LNCaP clone FGC (cell line): ENCODE measurements at regions not wholly inside any gene's neighbourhood (a gene's known extent, or its start where the extent isn't known, plus 50 kb on each side); places are given as distances from the start of the nearest gene placed in this dataset.
"Not testable (repeated sequence)": the region's sequence is repeated elsewhere in the genome, so short reads cannot be mapped to it uniquely, and the experiment has no call there.

ENCODE experiments used
- DNase-seq: peaks from one replicate; pipeline ENCODE4 v3.0.0-alpha.2; 2011; ENCODE audit warnings: low read depth
- H3K4me3 ChIP-seq: 2 replicates; pipeline ENCODE4 v1.5.1; 2011; ENCODE audit warnings: mild to moderate bottlenecking, low read depth, low read length, control low read depth
- TF ChIP-seq, protein P1 (sequence below): IDR thresholded peaks from 2 replicates; pipeline ENCODE4 v1.5.1; 2012; ENCODE audit warnings: mild to moderate bottlenecking; ENCODE audit not compliant: control insufficient read depth, insufficient read depth; ENCODE audit errors: extremely low read depth

DNA sequence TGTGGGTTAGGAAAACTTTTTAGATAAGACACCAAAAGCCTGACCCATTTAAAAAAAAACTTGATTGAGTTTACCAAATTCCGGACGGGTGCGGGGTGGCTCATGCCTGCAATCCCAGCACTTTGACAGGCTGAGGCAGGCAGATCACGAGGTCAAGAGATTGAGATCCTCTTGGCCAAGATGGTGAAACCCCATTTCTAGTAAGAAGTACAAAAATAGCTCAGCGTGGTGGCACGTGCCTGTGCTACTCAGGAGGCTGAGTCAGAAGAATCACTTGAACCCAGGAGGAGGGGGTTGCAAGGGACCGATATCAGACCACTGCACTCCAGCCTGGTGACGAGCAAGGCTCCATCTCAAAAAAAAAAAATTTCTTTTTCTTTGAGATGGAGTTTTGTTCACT is 307.8 kb upstream of the USP9Y start:
- TF ChIP-seq, protein P1, sequence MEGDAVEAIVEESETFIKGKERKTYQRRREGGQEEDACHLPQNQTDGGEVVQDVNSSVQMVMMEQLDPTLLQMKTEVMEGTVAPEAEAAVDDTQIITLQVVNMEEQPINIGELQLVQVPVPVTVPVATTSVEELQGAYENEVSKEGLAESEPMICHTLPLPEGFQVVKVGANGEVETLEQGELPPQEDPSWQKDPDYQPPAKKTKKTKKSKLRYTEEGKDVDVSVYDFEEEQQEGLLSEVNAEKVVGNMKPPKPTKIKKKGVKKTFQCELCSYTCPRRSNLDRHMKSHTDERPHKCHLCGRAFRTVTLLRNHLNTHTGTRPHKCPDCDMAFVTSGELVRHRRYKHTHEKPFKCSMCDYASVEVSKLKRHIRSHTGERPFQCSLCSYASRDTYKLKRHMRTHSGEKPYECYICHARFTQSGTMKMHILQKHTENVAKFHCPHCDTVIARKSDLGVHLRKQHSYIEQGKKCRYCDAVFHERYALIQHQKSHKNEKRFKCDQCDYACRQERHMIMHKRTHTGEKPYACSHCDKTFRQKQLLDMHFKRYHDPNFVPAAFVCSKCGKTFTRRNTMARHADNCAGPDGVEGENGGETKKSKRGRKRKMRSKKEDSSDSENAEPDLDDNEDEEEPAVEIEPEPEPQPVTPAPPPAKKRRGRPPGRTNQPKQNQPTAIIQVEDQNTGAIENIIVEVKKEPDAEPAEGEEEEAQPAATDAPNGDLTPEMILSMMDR = no peak
- no peak for DNase-seq
- no peak overlapping the region for H3K4me3 ChIP-seq

- H3K4me3 ChIP-seq, DNase-seq: not testable (repeated sequence)
Measured at GRCh38 chrY:12395381-12396120, 305.5 kb upstream of the USP9Y start.

DNA sequence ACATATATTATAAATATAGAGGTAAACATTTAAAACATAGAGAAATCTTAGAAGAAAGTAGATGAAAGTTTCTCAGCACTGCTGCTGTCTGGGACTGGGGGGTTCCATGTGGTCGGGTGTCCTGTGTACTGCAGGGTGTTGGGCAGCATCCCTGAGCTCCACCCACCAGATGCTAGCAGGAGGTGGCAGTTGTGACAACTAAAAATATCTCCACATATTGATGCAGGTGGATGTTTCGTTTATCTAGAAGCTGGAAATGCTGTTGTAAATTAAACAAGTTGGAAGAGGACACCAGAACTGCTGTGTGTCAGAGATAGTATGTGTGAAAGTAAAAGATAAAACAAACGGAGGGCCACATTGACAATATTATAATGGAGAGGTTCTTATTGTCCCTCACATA is 297.1 kb upstream of the USP9Y start:
- DNase-seq = no peak
- H3K4me3 ChIP-seq = no peak overlapping the region
- TF ChIP-seq, protein P1 = no peak

GRCh38 chrY:12408236-12408635 is 292.8 kb upstream of the USP9Y start:
- TF ChIP-seq, protein P1 = no peak
- DNase-seq = no peak
- H3K4me3 ChIP-seq = no peak overlapping the region

- no peak overlapping the region for H3K4me3 ChIP-seq
- TF ChIP-seq, protein P1 = no peak
- DNase-seq = no peak
Measured at GRCh38 chrY:12410696-12411095, 290.3 kb upstream of the USP9Y start.

DNA sequence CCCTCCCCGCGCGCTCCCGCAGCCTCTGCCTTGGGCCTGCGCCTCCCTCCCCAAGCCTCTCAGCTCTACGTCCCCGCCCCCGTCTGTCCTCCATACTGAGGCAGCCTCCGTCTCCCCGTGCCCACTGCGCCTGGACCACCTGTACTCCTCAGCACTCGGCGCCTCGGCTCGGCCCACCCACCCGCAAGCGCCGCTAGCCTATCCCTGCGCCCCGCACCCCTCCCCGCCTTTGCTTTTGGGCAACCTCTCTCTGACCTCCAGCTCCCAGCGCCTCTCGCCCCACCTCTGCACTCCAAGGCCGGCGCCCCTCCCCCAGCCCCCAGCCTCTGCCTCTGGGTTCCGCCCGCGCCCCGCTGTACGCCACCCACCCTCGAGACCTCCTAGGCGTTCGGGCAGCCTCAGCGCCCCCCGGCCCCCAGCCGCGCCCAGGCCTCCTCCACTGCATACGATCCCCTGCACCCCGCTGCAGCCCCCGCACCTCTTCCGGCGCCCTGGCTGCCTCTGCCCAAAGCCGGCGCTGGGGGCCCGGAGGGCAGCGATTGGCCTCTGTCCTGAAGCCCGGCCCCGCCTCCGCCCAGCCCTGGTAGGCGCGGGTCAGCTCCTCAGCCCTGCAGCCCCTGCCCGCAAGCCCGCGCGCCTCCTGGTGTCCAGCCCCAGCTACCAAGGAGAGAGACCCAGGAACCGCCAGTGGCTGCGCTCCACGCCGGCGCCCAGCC is 279.8 kb upstream of the USP9Y start:
- DNase-seq = peak; percentile 13
- TF ChIP-seq, protein P1 = peak; percentile 59
- H3K4me3 ChIP-seq = peak overlapping the region; percentile 52

GRCh38 chrY:12421788-12422124 is 279.3 kb upstream of the USP9Y start:
- DNase-seq = no peak
- TF ChIP-seq, protein P1 = no peak
- H3K4me3 ChIP-seq = peak overlapping the region; percentile 52
